Activated T-cell treated with anti-CD3 and anti-CD28 coated beads, Interleukin-2, amount 50 U/mL, for 48 hours (primary cell): ENCODE measurements at regions not wholly inside any gene's neighbourhood (a gene's known extent, or its start where the extent isn't known, plus 50 kb on each side); places are given as distances from the start of the nearest gene placed in this dataset.
"Not testable (repeated sequence)": the region's sequence is repeated elsewhere in the genome, so short reads cannot be mapped to it uniquely, and the experiment has no call there.

ENCODE experiments used
- DNase-seq, 2 experiments: peaks; one replicate each; pipeline ENCODE4 v3.0.0-alpha.2; 2020

DNA sequence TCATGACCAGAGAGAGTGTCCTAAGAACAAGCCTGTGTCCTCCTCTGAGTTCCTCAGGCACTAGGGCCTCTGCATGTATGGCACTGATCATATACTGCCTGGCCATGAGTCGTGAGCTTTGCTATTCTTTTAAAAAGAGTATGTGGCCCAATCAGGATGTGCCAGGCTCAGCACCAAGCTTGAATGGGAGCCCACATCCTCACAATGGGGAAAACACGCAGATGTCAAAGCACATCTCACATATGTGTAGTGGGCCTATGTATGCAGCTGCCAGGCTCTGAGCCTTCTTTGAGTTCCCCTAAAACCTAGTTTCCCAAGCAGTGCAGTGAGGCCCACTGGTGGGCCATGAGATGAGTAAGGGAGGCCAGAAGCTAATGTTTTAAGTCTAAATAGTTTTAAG lies 69.9 kb upstream of the SLC1A4 start:
- DNase-seq = no peak

DNA sequence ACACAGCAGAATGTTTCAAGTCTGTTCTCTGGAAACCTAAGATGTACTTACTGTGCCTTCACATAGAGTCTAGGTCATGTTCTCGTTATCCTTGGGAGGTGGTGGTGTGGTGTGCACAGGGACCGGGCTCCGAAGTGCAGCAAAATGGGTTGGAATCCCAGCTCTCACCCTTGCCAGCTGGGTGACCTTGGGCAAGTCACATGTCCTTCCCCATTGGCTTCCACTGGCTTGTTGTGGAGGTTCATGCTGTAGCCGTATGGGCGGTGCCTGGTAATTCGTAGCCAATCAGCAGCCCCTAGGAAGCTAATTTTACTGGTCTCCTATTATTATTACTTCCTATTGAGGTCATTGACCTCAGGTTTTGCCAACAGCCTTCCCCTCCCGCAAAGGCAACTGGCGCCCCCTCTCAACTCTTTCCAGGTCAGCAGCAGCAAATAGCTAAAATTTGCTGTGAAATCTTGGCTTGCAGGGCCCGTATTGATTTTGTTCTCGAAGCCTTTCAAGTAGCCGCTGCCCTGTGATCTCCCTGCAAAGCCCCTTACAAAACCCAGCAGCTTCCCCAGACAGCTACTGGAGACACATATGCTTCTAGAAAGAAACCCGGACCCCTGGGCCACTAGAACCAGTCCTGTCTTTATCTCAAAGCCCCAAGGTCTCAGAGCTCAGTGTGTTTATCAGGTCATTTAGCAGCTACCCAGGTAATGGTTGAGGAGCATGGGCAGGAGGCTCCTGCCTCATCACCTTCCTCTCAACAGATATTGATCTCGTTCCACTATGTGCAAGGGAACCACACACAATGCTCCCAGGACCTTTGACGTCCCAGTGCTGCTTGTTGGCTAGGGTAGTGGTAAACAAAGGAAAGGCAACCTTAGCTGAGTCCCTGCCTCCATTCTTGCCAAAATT lies 66.5 kb upstream of the SLC1A4 start:
- DNase-seq = no peak

DNA sequence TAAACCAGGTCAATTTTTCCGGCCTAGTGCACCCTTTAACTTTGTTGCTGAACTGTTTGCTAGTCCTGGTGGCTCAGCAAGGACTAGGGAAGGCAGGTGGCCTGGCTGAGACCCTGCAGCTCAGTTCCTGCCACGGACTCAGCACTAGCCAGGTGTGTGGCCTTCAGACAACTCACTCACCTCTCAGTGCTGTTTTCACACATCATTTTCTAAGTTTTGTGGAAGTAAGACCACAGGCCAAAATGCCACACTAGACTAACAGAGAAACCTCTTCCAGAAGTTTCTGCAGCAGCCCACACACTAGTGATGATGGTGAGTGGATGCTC lies 65.9 kb upstream of the SLC1A4 start:
- DNase-seq = no peak

DNA sequence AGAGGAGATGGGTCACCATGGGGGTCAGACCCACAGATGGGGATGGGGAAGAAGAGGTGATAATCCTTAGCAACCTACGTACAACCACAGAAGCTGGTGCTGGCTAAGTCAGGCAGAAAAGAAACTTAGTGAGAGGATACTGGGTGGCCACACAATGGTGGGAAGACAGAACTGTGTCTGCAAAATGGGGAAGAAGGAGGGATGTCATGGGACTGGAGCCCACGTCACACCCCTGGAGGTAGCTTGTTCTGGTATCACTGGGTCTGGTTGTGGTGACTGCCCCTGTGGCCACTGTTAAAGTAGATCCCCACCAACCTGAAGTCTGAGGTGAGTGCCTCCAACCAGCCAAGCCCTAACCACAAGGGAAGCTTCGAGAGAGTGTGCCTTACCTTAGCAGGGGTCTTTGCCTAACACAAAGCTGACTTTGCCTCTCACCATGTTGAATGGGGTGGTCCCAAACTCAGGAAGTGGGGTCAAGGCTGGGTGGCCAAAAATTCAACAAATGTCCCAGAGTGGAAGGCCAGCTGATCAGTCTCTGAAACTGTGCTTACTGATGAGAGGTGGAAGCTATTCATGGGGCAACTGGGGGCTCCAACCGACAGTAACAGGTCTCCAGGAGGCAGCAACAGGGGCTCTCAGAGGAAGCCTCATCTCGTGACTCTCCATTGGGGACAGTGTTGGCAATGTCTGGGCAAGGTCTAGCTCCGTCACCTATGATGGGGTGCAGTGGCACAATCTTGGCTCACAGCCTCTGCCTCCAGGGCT lies 64.8 kb upstream of the SLC1A4 start:
- DNase-seq = no peak

DNA sequence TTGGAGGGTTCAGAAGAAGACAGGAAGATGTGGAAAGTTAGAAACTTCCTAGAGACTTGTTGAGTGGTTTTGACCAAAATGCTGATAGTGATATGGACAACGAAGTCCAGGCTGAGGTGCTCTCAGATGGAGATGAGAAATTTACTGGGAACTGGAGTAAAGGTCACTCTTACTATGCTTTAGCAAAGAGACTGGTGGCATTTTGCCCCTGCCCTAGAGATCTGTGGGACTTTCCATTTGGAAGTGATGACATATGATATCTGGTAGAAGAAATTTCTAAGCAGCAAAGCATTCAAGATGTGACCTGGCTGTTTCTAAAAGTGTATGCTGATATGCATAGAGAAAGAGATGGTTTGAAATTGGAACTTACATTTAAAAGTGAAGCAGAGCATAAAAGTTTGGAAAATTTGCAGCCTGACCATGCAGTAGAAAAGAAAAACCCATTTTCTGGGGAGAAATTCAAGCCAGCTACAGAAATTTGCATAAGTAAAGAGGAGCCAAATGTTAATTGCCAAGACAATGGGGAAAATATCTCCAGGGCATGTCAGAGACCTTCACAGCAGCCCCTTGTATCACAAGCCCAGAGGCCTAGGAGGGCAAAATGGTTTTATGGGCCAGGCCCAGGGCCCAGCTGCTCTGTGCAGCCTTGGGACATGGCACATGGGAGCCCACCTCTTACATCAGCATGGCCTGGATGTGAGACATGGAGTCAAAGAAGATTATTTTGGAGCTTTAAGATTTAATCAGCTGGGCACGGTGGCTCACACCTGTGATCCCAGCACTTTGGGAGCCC lies 63.1 kb upstream of the SLC1A4 start:
- not testable (repeated sequence) for DNase-seq

DNA sequence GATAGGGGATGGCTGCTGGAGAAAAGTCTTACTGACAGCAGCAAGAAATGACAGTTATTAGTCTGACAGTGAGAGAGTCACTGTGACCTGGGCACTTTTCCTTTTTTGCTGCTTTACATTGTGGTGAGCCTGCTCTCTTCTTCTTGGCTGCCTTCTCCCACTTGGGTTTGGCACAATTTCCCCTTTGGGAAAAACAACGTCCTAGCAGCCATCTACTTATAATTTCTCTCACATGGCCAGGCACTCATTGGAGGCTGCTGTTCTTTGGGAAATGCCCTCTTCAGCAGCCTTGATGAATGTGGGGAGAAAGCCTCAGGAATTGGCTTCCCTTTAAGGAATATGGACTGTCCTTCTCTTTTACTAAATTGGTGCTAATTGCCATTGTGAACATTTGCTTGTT lies 60.4 kb upstream of the SLC1A4 start:
- DNase-seq = no peak

DNA sequence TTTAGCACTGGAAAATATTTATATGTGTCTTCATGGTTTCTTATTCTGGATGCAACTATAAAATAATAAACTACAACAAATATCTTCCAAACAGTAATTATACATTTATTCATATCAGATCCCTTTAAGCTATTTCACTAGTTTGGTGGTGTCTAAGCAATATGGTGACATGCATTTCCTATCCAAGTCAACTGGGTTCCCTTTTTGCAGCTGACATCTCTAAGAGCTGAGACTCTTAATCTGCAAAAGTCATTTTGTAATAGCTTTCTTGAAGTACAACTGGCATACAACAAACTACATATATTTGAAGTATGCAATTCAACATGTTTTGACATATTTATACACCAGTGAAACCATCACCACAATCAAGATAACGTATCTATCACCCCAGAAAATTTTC lies 59.9 kb upstream of the SLC1A4 start:
- DNase-seq = no peak

DNA sequence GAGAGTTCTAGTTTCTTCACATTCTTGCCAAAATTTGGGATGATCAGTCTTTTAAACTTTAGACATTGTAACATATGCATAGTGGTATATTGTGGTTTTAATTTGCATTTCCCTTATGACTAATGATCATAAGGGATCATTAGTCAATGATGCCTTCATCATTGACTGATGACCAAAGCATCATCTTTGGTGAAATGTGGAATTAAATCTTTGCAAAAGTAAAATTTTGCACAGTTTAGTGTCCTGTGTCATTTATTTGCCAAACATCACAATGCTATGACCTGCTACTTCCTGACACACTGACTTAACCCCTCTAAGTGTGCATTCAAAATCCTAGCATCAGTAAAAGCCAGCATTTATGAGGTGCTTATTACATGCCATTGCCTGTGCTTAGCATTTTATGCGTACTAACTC lies 58.9 kb upstream of the SLC1A4 start:
- no peak for DNase-seq

DNA sequence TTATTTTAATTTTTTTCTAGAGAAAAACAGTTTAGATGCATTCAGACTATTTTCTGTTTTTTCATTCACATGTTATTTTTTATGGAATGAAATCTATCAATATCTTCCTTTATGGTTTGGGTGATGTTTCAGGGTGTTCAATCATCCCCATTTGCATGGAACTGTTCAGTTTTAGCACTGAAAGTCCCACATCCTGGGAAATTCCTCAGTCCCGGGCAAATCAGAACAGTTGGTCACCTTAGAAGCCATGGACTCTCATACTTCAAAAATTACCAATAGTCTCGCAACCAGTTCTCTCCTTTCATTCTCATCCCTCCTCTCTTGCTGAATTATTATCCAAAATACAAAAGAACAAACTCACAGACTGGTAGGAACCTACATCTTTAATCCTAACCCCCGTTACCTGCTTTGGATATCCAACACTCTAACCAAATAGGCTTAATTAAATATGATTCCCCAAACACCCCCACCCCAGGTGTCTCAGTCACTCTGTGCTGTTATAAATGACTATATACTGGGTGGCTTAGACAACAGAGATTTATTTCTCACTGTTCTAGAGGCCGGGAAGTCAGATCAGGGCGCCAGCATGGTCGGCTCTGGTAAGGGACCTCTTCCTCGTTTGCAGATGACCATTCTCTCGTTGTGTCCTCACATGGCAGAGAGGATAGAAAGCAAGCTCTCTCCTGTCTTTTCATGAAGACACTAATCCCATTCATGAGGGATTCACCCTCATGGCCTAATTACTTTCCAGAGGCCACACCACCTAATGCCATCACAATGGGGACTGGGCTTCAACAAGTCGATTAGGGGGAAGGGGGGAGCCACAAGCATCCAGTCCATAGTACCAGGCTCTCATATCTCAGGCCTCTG lies 57.7 kb upstream of the SLC1A4 start:
- no peak for DNase-seq

DNA sequence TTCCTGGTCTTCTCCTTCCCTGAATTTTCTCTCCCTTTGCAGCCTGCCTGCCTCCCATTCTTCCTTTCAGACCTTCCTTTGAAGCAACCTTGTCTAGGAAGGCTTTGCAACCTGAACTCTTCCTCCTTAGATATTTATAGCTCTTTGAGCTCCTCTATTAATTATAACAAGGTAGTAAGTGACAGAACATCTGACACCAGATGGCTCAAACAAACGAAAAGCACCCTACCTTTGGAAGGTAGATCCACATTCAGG lies 57.2 kb upstream of the SLC1A4 start:
- DNase-seq = no peak

DNA sequence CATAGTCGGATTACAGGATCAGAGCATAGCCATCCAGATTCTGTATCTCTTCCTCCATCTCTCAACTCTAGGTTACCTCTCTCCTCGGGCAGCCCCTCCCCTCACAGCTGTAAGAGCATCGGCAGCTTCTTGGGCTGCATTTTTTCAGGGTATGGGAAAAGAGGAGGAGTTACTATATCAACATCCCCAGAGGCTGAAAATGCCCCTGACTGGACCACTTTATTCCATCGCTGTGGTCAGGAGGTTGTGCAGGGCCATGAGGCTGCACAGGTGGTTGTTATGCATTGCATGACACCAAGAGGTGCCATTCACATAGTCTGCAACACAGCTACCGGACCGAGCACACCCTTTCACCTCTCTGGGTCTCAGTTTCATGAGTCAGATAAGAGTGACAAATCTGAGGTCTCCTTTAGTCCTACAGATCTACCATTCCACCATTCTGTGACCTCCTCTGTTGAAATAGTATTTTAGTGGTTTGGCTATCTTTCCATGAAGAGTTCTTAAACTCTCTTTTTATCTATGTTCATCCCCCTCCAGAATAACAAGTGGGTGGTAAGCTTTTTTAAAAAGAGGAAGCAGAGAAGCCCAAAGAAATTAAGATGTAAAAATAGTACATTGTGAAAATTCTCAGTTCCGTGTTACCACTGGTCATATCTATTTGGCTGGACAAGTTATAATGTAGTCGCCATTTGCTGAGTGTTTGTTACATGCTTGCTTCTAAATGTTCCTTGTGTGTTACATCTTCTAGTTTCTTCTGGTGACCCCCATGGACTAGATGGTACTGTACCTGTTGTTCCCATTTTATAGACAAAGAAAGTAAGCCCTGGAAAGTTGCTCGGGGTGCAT lies 56.6 kb upstream of the SLC1A4 start:
- no peak for DNase-seq

DNA sequence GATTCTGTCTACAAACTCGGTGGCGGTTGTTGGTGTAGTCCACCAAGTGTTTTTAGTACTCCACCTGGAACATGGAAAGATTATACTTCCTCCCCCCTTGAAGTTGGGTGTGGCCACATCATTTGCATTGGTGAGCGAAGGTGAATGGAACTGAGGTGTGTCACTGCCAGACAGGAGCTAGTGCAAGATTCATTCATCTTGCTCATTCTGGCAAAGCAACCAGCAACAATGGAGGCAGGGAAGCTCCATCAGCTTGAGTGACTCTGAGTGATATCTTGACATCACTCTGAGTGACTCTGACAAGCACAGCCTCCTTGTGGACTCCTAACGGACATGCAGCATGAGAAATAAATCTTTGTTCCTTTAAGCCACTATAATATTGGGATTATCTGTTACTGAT lies 54.7 kb upstream of the SLC1A4 start:
- no peak for DNase-seq

DNA sequence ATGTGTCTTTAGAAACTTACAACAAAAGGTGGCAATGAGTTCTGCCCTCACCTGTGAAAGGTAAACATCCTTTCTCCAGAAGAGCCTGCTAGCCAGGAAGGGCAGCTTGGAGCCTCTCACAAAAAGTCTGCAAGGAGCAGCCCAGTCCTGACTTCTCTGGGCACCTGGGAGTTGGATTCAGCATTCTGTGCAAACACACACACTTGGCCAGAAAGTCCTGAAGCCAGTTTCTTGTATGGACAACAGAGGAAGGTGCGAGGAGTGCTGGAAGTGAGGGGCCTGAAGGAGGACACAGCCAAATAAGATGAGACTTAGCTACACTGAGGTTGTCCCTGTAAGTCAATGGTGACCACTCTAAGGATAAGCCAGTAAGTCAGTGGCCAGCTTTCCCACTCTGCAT lies 52.4 kb upstream of the SLC1A4 start:
- DNase-seq = no peak

DNA sequence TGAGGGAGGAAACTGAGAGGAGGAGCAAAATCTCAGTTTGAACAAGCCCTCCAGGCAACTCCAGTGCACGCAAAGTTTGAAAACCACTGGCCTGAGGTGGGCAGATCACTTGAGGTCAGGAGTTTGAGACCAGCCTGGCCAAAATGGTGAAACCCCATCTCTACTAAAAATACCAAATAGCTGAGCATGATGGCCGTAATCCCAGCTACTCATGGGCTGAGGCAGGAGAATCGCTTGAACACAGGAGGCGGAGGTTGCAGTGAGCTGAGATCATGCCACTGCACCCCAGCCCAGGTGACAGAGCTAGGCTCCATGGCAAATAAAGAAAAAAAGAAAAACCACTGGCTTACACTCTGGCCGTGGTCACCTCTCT lies 51.9 kb upstream of the SLC1A4 start:
- DNase-seq = not testable (repeated sequence)

DNA sequence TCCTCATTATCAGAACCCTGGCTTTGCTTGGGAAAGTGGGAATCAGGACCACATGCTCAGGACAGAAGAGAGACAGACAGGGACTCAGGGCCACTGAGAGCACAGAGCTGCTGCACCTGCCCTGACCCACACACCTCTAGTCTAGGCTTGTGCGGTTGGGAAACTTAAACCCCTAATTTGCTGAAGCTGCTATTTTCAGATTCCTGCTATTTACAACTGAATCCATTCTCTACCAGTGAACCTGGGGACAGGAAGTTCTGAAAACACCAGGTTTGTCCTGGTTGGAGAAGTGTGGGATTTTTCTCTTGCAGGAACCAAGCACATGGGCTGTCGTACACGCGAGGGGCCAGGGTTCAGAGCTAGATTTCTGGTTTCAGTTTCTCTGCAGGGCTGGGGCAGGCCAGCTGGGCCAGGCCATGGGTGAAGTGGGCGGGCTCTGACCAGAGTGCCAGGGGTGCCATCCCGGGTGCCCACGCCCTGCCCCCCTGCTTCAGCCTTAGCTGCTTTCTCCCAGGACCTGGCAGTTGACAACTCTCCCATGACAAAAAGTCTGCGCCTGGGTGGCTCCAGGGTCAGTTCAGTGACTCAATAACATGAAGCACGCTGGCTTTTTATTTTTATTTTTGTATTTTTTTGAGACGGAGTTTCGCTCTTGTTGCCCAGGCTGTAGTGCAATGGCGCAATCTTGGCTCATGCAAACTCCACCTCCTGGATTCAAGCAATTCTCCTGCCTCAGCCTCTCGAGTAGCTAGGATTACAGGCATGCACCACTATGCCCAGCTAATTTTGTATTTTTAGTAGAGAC lies 51.3 kb upstream of the SLC1A4 start:
- DNase-seq = no peak

DNA sequence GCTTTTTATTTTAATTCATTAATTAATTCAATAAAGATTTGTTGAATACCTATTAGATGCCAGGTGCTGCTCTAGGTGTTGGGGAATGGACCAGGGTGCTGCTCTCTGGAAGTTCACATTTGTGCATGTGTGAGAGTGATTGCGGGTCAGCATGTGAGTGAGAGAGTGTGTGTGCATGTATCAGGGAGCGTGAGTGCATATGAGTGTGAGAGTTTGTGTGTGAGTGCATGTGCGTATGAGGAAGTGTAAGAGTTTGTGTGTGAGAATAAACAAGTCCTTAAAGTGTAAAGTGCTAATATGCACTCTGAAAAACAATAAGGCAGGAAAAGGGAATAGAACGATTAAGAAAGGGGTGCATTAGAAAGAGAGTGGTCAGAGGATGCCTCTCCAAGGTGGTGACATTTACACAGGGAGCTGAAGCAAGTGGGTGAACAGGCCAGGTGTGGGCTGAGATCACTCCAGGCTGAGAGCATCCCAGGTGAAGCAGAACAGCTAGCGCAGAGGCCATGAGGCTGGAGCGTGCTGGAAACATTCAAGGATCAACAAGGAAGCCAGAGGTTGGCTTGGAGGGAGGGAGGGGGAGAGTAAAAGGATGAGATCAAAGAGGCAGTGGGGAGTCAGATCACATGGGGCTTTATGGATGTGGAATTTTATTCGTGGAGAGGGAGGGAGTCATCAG lies 50.5 kb upstream of the SLC1A4 start:
- no peak for DNase-seq

DNA sequence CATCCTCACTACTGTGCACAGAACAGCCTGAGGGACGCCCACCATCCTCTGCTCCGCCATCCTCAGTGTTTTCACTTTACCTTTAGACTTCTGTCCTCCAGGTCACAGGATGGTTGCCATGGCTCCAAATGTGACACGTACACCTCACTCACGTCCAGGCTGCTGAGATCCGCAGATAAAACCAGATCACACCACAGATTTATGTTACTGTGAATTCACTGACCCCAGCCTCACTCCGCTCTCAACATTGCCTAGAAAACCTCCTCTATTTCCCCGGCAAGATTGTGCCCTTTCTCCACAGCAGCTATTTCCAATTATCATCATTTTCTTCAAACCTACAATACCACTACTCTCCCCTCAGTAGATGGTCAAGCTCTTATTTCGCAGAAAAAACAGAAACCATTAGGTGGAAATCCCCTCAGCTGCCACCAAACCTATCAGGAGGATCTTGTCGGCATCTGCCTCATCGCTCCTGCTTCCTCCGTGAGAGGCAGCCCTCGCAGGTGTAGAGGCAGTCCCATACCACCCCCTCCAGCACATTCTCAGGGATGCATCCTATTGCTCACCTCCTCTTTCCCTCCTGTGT lies 49.8 kb upstream of the SLC1A4 start:
- no peak for DNase-seq
